Neuron (in vitro differentiated cells): ENCODE measurements at regions not wholly inside any gene's neighbourhood (a gene's known extent, or its start where the extent isn't known, plus 50 kb on each side); places are given as distances from the start of the nearest gene placed in this dataset.

Source experiments
- H2AFZ ChIP-seq: one replicate; pipeline ENCODE4 v1.6.1; 2013; ENCODE audit warnings: low read depth, mild to moderate bottlenecking, inconsistent platforms, low read length, moderate library complexity
- H3K27me3 ChIP-seq: one replicate; pipeline ENCODE4 v1.6.1; 2013; ENCODE audit warnings: low read length; ENCODE audit not compliant: insufficient read depth
- H3K36me3 ChIP-seq: one replicate; pipeline ENCODE4 v1.6.1; 2013; ENCODE audit warnings: low read length; ENCODE audit not compliant: insufficient read depth
- H3K4me1 ChIP-seq: one replicate; pipeline ENCODE4 v1.6.1; 2013; ENCODE audit warnings: low read length; ENCODE audit not compliant: insufficient read depth
- H3K4me3 ChIP-seq: 2 replicates; pipeline ENCODE4 v1.5.1; 2013; ENCODE audit warnings: mild to moderate bottlenecking, low read length, moderate library complexity
- H3K9me3 ChIP-seq: one replicate; pipeline ENCODE4 v1.6.1; 2013; ENCODE audit warnings: low read length

DNA sequence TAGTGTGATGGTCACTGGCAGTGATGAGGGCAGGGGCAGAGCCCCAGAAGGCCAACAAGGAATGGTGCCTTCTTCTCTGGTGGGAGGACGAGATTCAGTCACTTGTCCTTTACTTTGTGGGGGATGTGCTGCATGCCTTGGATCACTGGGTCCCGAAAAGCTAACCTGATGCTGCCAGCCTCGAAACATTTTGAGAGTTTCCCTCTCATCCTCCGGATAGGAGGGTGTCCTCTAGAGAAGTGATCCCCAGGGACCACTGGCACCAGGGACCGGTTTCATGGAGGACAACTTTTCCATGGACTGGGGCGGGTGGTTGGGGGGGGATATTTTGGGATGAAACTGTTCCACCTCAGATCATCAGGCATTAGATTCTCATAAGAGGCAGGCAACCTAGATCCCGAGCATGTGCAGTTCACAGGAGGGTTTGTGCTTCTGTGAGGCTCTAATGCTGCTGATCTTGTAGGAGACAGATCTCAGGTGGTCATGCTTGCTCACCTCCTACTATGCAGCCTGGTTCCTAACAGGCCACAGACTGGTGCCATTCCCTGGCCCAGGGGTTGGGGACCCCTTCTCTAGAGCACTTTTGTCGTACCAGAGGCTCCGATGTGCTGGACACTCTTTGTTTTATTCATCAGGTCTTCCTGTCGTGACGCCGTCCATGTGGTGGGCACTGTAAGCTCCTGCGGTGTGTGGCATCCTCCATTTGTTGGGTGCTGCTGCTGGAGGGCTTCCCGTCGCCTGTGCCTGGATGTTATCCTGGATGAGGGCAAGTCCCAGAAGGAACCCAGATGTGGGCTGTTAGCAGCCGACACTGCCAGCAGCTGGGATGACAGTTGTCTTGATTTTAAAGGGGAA lies 68.5 kb upstream of the HDAC4 start:
- Histone ChIP-seq H3K4me1 (no peaks in the 10 kb centered on the region), H2AFZ (no peak overlapping the region), H3K9me3 (peaks cover 3% of the 10 kb centered on the region), H3K4me3 (no peak overlapping the region), H3K27me3 (peaks cover 2% of the 10 kb centered on the region), H3K36me3 (no peaks in the 10 kb centered on the region)

- Histone ChIP-seq H3K9me3 (peaks cover 3% of the 10 kb centered on the region), H3K4me1 (no peaks in the 10 kb centered on the region)
These were observed 67.8 kb upstream of the HDAC4 start for GRCh38 chr2:239468491-239469105.

GRCh38 chr2:239467956-239468490 lies 67.2 kb upstream of the HDAC4 start:
- Histone ChIP-seq H3K4me1 (no peaks in the 10 kb centered on the region), H3K9me3 (peaks cover 3% of the 10 kb centered on the region), H2AFZ (no peak overlapping the region), H3K4me3 (no peak overlapping the region), H3K27me3 (peaks cover 2% of the 10 kb centered on the region), H3K36me3 (no peaks in the 10 kb centered on the region)

More at GRCh38 chr2:239468491-239469105, 67.8 kb upstream of the HDAC4 start:
- no peaks in the 10 kb centered on the region for H3K36me3 ChIP-seq
- H3K4me3 ChIP-seq, result no peak overlapping the region
- H2AFZ ChIP-seq, result no peak overlapping the region
- H3K27me3 ChIP-seq, result peaks cover 2% of the 10 kb centered on the region

DNA sequence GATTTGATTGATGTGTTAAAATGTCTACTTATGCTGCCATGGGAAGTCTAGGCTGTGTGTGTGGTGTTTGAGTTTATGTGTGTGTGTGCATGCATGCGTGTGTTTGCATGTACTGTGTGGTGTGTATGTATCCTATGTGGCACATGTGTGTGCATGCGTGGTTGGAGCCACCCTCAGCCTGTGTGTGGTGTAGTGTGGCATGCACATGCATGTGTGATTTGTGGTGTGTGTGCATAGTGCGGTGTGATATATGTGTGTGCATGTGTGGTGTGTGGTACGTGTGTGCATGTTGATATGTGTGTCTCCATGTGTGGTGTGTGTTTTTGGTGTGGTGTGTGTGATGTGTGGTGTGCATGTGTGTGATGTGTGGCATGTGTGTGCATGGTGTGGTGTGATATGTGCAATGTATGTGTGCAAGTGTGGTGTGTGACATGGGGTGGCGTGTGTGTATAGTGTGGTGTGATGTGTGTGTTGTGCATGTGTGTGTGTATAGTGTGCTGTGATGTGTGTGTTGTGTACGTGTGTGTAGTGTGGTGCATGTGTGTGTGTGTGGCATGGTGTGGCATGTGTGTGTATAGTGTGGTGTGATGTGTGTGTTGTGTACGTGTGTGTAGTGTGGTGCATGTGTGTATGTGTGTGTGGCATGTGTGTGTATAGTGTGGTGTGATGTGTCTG lies 66.6 kb upstream of the HDAC4 start:
- Histone ChIP-seq H3K4me3 (no peak overlapping the region), H3K36me3 (no peaks in the 10 kb centered on the region), H3K4me1 (no peaks in the 10 kb centered on the region), H3K9me3 (peaks cover 3% of the 10 kb centered on the region), H3K27me3 (peaks cover 2% of the 10 kb centered on the region), H2AFZ (no peak overlapping the region)

- no peaks in the 10 kb centered on the region for H3K36me3 ChIP-seq
- H3K4me3 ChIP-seq, result no peak overlapping the region
- H3K9me3 ChIP-seq, result peaks cover 3% of the 10 kb centered on the region
- H2AFZ ChIP-seq, result no peak overlapping the region
- H3K4me1 ChIP-seq, result no peaks in the 10 kb centered on the region
- H3K27me3 ChIP-seq, result peaks cover 2% of the 10 kb centered on the region
These were observed 66.0 kb upstream of the HDAC4 start for GRCh38 chr2:239466755-239467271.

- Histone ChIP-seq H2AFZ (no peak overlapping the region), H3K9me3 (peaks cover 3% of the 10 kb centered on the region), H3K27me3 (peaks cover 2% of the 10 kb centered on the region), H3K4me1 (no peaks in the 10 kb centered on the region), H3K36me3 (no peaks in the 10 kb centered on the region), H3K4me3 (no peak overlapping the region)
These were observed 65.4 kb upstream of the HDAC4 start for GRCh38 chr2:239466061-239466754.

- peaks cover 2% of the 10 kb centered on the region for H3K27me3 ChIP-seq
- H3K36me3 ChIP-seq, result no peaks in the 10 kb centered on the region
These were observed 64.5 kb upstream of the HDAC4 start for GRCh38 chr2:239465017-239466001.

DNA sequence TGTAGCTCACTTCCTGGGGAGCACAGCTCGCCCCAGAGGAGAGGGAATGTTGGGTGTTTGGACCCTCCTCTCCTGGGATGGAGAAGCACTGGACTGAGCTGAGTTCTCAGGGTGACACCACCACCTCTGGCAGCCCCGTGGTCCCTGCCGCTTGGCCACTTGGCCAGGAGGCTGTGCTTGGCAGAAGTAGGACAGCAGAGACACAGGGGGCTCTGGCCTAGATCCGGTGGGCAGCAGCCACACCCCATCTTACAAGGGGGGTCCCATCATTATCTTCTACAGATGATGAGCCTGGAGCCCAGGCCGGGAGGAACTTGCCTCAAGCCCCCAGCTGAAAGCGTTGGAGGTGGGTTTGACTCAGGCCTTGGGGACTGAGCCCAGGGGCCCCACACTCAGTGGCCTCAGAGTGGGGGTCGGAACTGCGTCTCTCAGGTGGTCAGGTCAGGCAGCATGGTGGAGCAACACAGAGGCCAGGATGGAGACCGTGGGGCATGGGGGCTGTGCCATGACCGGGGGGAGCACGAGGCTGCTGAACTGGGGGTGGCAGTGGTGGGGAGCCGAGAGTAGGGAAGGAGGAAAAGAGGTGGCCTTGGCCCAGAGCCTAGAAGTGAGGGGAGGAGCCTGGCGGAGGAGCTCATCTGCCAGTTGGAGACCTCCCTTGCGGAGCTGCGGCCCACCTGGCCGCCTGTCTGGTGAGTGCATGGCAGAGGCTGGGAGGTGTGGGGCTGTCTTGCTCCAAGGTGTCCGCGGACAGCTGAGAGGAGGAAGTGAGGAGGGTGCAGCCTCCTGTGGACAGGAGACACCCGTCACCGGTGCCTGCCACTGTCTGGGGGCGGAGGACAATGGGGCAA lies 63.6 kb upstream of the HDAC4 start:
- Histone ChIP-seq H3K4me3 (no peak overlapping the region), H3K36me3 (no peaks in the 10 kb centered on the region), H2AFZ (no peak overlapping the region), H3K9me3 (peaks cover 3% of the 10 kb centered on the region), H3K4me1 (no peaks in the 10 kb centered on the region), H3K27me3 (peaks cover 2% of the 10 kb centered on the region)

More at GRCh38 chr2:239465017-239466001, 64.5 kb upstream of the HDAC4 start:
- no peak overlapping the region for H3K4me3 ChIP-seq
- peaks cover 3% of the 10 kb centered on the region for H3K9me3 ChIP-seq
- H3K4me1 ChIP-seq, result no peaks in the 10 kb centered on the region
- no peak overlapping the region for H2AFZ ChIP-seq

- no peaks in the 10 kb centered on the region for H3K4me1 ChIP-seq
- H2AFZ ChIP-seq, result no peak overlapping the region
- peaks cover 2% of the 10 kb centered on the region for H3K27me3 ChIP-seq
- H3K4me3 ChIP-seq, result no peak overlapping the region
- H3K9me3 ChIP-seq, result no peaks in the 10 kb centered on the region
- H3K36me3 ChIP-seq, result no peaks in the 10 kb centered on the region
These were observed 62.8 kb upstream of the HDAC4 start for GRCh38 chr2:239463541-239464165.

GRCh38 chr2:239462671-239463506 lies 62.1 kb upstream of the HDAC4 start:
- Histone ChIP-seq H3K4me1 (no peaks in the 10 kb centered on the region), H2AFZ (no peak overlapping the region), H3K9me3 (no peaks in the 10 kb centered on the region), H3K4me3 (no peak overlapping the region), H3K36me3 (no peaks in the 10 kb centered on the region), H3K27me3 (peaks cover 3% of the 10 kb centered on the region)
